ENCODE measurements at regions not wholly inside any gene's neighbourhood (a gene's known extent, or its start where the extent isn't known, plus 50 kb on each side); places are given as distances from the start of the nearest gene placed in this dataset.

GRCh38 chr6:120302041-120302440 is 952.5 kb upstream of the MAN1A1 start:
- TF ChIP-seq, protein P1, sequence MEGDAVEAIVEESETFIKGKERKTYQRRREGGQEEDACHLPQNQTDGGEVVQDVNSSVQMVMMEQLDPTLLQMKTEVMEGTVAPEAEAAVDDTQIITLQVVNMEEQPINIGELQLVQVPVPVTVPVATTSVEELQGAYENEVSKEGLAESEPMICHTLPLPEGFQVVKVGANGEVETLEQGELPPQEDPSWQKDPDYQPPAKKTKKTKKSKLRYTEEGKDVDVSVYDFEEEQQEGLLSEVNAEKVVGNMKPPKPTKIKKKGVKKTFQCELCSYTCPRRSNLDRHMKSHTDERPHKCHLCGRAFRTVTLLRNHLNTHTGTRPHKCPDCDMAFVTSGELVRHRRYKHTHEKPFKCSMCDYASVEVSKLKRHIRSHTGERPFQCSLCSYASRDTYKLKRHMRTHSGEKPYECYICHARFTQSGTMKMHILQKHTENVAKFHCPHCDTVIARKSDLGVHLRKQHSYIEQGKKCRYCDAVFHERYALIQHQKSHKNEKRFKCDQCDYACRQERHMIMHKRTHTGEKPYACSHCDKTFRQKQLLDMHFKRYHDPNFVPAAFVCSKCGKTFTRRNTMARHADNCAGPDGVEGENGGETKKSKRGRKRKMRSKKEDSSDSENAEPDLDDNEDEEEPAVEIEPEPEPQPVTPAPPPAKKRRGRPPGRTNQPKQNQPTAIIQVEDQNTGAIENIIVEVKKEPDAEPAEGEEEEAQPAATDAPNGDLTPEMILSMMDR (conservative IDR thresholded peaks at IDR 0.05) = no peak
- TF ChIP-seq ZFX (IDR thresholded peaks at IDR 0.05) = no peak

All from C4-2B (cell line).